ENCODE measurements at regions not wholly inside any gene's neighbourhood (a gene's known extent, or its start where the extent isn't known, plus 50 kb on each side); places are given as distances from the start of the nearest gene placed in this dataset.
A peak's percentile ranks its signal among the peaks of the same experiment; 100 is the strongest.
"Not testable (repeated sequence)": the region's sequence is repeated elsewhere in the genome, so short reads cannot be mapped to it uniquely, and the experiment has no call there.

GRCh38 chr10:29746080-29746797 lies 111.5 kb upstream of the SVIL start:
- DNase-seq, result no peak

GRCh38 chr10:29740981-29741545 lies 106.3 kb upstream of the SVIL start:
- no peak for DNase-seq

DNA sequence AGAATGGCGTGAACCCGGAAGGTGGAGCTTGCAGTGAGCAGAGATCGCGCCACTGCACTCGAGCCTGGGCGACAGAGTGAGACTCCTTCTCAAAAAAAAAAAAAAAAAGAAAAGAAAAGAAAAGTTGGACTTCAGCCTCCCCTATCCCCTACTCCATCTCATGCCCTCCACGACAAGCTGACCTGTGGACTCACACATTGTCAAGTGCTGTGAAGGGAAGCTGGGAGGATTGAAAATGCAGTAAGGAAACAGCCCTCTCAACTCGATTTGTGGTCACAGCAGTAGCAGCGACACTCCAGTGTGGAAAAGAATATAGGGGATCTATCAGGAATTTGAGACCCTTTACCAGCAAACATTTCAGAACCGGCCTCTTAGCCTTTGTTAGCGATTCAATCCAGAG lies 103.6 kb upstream of the SVIL start:
- DNase-seq, result no peak

- DNase-seq, result no peak
Observed at GRCh38 chr10:29737074-29737593, 102.4 kb upstream of the SVIL start.

GRCh38 chr10:29736366-29737073 lies 101.7 kb upstream of the SVIL start:
- no peak for DNase-seq

DNA sequence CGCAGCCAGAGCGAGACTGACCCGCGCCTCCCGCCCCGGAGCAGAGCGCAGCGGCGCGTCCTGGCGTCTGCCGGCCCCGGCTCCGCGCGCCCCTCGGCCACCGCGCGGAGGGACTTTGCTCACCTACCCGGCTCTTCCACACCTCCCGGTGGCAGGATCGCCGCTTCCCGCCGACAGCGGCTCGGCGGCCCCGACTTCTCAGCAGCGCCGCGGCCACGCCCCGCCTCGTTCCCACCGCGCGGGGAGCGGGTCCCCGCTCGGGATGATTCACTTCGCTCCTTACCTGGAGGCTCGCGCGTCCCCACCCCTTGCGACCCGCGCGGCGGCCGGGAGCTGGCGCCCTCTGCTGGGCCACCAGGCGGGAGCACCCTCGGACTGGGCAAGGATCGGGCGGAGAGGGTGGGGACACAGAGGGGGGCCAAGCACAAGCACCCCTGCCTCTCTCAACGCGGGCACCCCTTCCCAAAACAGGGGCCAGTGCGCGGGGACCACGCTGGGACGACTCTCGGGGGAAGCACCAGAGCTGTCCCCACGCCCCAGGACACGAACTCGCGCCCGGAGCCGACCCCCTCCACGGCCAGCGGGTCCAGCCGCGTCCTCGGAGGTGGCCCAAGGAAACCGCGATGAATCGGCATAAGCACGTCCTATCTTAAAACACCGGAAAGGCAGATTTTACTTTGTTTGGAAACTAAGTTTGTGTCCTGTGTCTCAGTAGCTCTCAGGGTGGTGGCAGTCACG lies 101.0 kb upstream of the SVIL start:
- peak; percentile 35 for DNase-seq

GRCh38 chr10:29734962-29735627 lies 100.3 kb upstream of the SVIL start:
- DNase-seq, result no peak

GRCh38 chr10:29734640-29734961 lies 99.8 kb upstream of the SVIL start:
- DNase-seq, result no peak

DNA sequence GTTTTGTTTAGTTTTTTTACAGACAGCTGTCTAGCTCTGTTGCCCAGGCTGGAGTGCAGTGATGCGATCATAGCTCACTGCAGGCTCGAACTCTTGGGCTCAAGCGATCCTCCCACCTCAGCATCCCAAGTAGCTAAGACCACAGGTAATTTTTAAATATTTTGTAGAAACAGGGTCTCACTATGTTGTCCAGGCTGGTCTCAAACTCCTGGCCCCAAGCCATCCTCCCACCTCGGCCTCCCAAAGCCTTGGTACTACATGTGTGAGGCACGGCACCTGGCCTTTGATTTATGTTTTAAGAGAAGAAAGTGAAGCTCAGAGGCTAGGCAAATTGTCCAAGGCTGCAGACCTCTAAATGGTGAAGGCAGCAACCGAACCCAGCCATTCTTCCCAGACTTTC lies 98.6 kb upstream of the SVIL start:
- no peak for DNase-seq

DNA sequence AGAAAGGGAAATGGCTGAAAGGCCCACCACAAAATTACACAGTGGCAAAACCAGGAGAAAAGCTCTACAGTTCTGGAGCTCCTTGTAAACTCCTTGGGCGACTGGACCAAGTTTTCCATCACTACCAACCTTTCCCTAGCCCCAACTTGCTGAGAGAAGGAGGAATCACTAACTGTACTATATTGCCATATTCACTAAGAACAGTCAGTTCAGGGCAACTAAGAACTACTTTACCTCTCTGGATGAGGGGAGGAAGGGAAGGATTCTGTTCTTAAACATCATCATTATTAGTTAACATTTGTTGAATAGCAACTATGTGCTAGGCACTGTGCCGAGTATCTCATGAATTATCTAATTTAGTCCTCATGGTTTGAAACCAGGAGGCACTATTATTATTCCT lies 98.1 kb upstream of the SVIL start:
- DNase-seq, result no peak

DNA sequence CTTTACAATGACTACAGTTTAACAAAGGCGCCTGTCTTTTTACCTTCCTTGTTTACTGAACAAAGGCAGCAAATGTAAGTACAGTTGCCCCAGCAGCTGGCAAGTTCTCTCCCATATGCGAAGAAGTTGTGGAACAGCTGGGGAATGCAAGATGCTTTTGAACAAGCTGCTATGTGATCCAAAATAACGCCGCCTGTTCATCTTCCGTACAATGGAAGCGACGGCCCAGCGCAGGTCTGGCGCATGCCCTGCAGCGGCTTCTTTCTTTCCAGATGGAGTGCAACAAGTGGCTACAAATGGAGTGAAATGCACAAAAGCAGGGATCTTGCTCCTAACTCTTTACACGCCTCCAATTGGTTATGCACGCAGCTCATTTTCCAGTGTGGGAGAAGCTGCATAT lies 97.0 kb upstream of the SVIL start:
- DNase-seq, result peak; percentile 83

DNA sequence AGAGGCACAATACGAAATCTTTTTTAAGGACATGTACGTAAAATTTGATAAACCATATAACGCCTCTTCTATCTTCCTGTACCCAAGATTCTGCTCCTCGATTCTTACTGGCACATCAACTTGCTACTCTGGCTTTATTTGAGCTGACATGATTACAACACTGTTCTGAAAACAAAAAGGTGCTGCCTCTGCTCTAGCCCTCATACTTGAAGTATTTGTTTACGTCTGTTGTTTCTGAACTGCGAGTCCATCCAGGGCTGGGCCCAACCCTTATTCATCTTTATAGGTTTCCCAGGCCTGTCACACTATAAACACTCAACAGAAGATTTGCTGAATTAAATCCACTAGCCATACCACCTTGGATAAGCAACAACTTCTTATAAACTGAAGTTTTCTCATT lies 96.2 kb upstream of the SVIL start:
- DNase-seq, result no peak

DNA sequence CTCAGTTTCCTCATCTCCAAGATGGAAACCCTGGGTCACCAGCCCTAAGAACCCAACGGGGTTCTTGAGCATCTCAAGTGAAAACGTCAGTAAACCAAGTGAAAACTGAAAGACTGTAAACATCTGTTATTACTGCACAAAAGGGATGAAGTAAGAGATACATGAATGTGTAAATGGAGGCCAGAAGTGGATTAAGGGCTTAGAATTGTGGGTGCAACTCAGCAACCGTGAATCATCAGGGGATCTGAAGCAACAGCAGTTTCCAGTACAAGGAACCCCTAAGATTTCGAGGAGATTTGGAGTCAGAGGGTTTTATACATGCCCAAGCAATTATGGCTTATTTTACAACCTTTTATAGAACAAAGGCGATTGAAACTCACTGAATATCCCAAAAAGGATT lies 95.7 kb upstream of the SVIL start:
- DNase-seq, result no peak

DNA sequence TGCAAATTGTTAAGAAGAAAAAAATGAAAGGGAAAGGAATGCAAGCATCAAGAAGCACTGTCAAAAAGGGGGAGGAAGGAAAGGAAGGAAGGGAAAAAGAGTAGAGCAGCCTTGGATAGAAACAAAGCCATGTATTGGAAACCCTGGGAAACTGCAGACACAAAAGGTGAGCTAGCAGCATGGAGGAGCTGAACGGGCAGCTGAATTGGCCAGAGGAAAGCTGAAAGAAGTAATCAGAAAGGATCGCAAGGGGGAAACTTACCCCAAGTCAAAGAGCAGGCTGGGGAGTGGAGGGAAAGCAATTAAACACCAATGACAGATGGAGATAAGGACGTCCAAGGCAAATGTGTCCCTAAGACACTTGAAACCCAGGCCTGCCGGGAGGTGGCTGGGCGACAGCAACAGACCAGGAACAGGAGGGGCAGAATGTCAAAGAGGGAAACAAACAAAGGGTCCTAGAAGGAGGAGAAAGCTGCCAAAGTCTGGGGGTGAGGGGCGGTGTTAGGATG lies 93.8 kb upstream of the SVIL start:
- no peak for DNase-seq

GRCh38 chr10:29725927-29726326 lies 91.2 kb upstream of the SVIL start:
- not testable (repeated sequence) for DNase-seq

DNA sequence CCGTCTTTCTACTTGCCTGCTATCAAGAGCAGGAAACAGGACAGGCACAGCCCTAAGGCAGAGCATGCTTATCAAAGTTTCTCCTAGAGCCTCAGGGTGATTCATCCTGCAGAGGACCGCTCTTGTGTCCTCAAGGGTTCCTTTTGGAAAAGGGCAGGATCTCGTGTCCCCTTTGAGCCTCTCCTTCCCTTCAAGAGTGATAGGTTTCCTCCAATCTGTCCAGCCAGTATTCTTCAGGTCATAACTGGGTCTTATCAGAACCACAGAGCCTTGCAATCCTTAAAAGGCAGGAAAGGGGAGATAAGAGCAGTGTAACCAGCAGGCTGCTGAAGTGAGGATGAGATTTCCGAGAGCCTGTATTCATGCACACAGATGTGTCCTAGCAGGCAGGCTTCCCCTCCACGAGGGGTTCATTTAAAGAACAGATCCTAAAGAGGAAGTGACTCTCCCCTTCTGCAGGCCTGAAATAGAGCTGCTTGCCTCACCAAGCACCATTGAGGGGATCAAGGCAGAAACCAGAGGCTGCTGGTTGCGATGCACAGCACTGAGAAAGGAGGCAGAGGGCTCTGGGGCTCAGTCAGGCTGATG lies 90.5 kb upstream of the SVIL start:
- no peak for DNase-seq

DNA sequence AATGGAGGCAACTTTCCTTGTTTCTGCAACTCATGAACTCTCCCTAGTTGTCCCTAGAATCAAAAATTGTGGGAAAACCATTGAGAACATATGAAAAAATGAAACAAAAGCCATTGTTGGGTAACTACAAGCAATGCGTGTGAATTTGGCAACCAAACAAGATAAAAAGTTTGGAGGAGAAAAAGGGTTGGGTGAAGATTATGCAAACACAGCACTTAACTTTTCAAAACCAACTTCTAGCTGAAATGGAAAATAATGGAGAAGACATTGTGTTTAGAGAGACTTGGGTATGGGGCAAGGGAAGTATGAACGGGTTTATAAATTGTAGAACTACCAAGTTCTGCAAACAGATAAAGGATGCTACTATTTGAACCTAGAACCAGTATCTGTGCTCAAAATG lies 89.0 kb upstream of the SVIL start:
- DNase-seq, result no peak

DNA sequence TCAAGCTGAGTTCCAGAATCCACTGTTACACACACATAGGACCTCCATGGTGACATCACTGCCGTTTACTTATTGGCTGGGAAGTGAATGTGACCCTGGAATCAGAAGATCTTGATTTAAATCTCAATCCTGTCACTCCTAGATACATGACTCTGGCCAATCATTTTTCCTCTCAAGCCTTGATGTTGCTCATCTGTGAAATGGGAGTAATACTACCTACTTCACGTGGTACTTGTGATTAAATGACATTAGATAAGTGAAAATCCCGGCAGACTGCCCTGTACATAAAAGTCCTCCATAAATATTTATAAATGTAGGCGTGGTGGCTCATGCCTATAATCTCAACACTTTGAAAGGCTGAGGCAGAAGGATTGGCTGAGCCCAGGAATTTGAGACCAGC lies 88.0 kb upstream of the SVIL start:
- no peak for DNase-seq

- no peak for DNase-seq
Observed at GRCh38 chr10:29720149-29720548, 85.4 kb upstream of the SVIL start.

DNA sequence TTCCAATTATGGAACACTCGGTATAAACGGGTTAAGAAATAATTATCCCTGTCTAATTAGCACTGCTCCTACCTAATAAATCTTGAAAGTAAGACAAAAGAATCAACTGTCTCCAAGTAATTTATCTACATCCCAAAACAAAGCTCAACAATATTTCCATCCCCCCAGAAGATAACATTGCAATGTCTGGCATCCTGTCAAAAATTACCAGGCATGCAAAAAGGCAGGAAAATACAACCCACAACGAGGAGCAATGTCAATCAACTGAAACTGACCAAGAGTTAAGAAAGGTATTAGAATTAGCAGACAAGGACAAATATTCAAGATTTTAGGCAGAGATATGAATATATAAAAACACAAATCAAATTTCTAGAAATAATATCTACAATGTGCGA lies 84.5 kb upstream of the SVIL start:
- no peak for DNase-seq

- DNase-seq, result no peak
Observed at GRCh38 chr10:29715296-29715695, 80.5 kb upstream of the SVIL start.

- DNase-seq, result no peak
Observed at GRCh38 chr10:29714096-29714874, 79.5 kb upstream of the SVIL start.

All from NCI-H2171 (cell line).